ENCODE measurements at regions not wholly inside any gene's neighbourhood (a gene's known extent, or its start where the extent isn't known, plus 50 kb on each side); places are given as distances from the start of the nearest gene placed in this dataset.
A peak's percentile ranks its signal among the peaks of the same experiment; 100 is the strongest.

GRCh38 chr7:112887976-112888375, 97.8 kb upstream of the TMEM168 start:
- Histone ChIP-seq H3K36me3 (peaks cover 0 to 7% (median 3%) of the 10 kb centered on the region in 4 donors), H3K9me3 (no peaks in the 10 kb centered on the region), H3K4me1 (peaks cover 0 to 17% (median 7%) of the 10 kb centered on the region in 4 donors), H3K27me3 (no peaks in the 10 kb centered on the region), H3K27ac (no peak overlapping the region), H3K4me3 (no peak overlapping the region)
- intact Hi-C loops (cut with DNase I; ENCODE audit: low total_unique reads) = no loop called here
- TF ChIP-seq POLR2A (IDR thresholded peaks at IDR 0.05) (no peak), POLR2AphosphoS5 (IDR thresholded peaks at IDR 0.05) (no peak), CTCF (IDR thresholded peaks at IDR 0.05) (no peak), EP300 (IDR thresholded peaks at IDR 0.05) (no peak)
- DNase-seq = no peak
- 79 to 93% (median 86%) methylated on average over 1 of the region's 1 CpG for WGBS, 5 donors

- no peak for TF ChIP-seq POLR2AphosphoS5 (IDR thresholded peaks at IDR 0.05)
- TF ChIP-seq POLR2A (IDR thresholded peaks at IDR 0.05) = no peak
- no peak for TF ChIP-seq CTCF (IDR thresholded peaks at IDR 0.05)
- TF ChIP-seq EP300 (IDR thresholded peaks at IDR 0.05) = no peak
- 85 to 95% (median 92%) methylated on average over 1 of the region's 1 CpG for WGBS, 5 donors
- intact Hi-C loops (cut with DNase I; ENCODE audit: low total_unique reads) = no loop called here
- DNase-seq = no peak
- Histone ChIP-seq H3K4me1 (peaks cover 0 to 20% (median 8%) of the 10 kb centered on the region in 4 donors), H3K27ac (no peak overlapping the region), H3K4me3 (no peak overlapping the region), H3K36me3 (peaks cover 0 to 4% (median 0%) of the 10 kb centered on the region in 4 donors), H3K27me3 (no peaks in the 10 kb centered on the region), H3K9me3 (no peaks in the 10 kb centered on the region)
Measured at GRCh38 chr7:112887337-112887736, 97.1 kb upstream of the TMEM168 start.

GRCh38 chr7:112886208-112886607, 96.0 kb upstream of the TMEM168 start:
- DNase-seq = peak in 1 of 2 donors; percentile 45
- WGBS, 5 donors = 82 to 100% (median 87%) methylated on average over 1 of the region's 1 CpG
- Histone ChIP-seq H3K4me3 (no peak overlapping the region), H3K27ac (no peak overlapping the region), H3K27me3 (no peaks in the 10 kb centered on the region), H3K9me3 (no peaks in the 10 kb centered on the region), H3K4me1 (peaks cover 0 to 24% (median 11%) of the 10 kb centered on the region in 4 donors), H3K36me3 (peaks cover 0 to 4% (median 2%) of the 10 kb centered on the region in 4 donors)
- TF ChIP-seq EP300 (IDR thresholded peaks at IDR 0.05) (no peak), POLR2AphosphoS5 (IDR thresholded peaks at IDR 0.05) (no peak), POLR2A (IDR thresholded peaks at IDR 0.05) (no peak), CTCF (IDR thresholded peaks at IDR 0.05) (no peak)
- intact Hi-C loops (cut with DNase I; ENCODE audit: low total_unique reads) = no loop called here

- peak in 1 of 2 donors; percentile 33 for DNase-seq
Measured at GRCh38 chr7:112882991-112883390, 92.8 kb upstream of the TMEM168 start.

More at GRCh38 chr7:112882991-112883390, 92.8 kb upstream of the TMEM168 start:
- H3K27ac ChIP-seq = no peak overlapping the region
- intact Hi-C loops (cut with DNase I; ENCODE audit: low total_unique reads) = no loop called here
- no peak overlapping the region for H3K4me3 ChIP-seq
- TF ChIP-seq POLR2A (IDR thresholded peaks at IDR 0.05) = no peak
- TF ChIP-seq CTCF (IDR thresholded peaks at IDR 0.05) = no peak
- TF ChIP-seq POLR2AphosphoS5 (IDR thresholded peaks at IDR 0.05) = no peak
- TF ChIP-seq EP300 (IDR thresholded peaks at IDR 0.05) = no peak
- peaks cover 0 to 23% (median 8%) of the 10 kb centered on the region in 4 donors for H3K4me1 ChIP-seq
- no peaks in the 10 kb centered on the region for H3K9me3 ChIP-seq
- H3K27me3 ChIP-seq = no peaks in the 10 kb centered on the region
- H3K36me3 ChIP-seq = peaks cover 0 to 8% (median 2%) of the 10 kb centered on the region in 4 donors

Data from stomach (tissue), 8 donors.